ENCODE measurements at regions not wholly inside any gene's neighbourhood (a gene's known extent, or its start where the extent isn't known, plus 50 kb on each side); places are given as distances from the start of the nearest gene placed in this dataset.
A peak's percentile ranks its signal among the peaks of the same experiment; 100 is the strongest.

DNA sequence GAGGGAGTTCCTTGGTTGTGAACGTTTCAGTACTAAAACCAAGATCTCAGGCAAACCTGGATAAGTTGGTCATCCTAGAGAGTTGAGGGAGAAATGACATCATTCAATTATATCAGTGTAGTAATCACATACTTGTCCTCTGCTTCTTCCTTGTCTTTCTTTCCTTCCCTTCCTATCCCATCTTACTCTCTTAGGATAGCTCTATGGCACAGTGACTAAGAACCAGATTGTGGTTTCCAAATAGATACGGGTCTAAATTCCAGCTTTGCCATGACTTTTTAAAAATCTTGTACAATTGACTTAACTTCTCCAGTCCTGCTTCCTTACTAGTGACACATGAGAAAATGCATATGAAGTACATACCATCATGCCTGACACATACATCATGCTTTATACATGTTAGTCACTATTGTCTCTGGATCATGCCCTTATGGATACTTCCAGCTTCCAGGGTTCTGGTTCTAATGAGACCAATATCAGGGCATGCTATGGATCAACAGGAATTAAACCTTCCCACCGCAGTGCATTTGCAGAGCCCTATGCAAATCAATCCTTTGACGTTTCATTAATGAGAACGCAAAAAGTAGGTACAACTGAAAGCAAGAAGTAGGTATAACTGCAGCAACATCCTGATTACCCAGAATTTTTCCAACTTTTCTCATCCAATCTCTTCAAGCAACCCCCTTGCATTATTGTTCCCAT lies 168.0 kb upstream of the KLF7 start:
- Histone ChIP-seq H3K27ac (ENCODE audit: low read depth in 2 of 2, low read length in 1 of 2) (peak overlapping the region; percentile 66 to 99; a peak in 3 of 4 replicates), H2AFZ (ENCODE audit: low read depth) (no peak overlapping the region; the same call in 1 of the 2 replicates), H3K9me3 (no peaks in the 10 kb centered on the region), H3K4me3 (ENCODE audit: low read depth in 2 of 2, low read length in 1 of 2) (peak overlapping the region in 1 of 2 experiments; percentile 40; a peak in 2 of 4 replicates), H3F3A (replicated peaks; ENCODE audit: insufficient read depth) (peaks cover 42% of the 10 kb centered on the region), H3K4me2 (peak overlapping the region; percentile 76), H4K20me1 (ENCODE audit: insufficient read depth) (no peaks in the 10 kb centered on the region), H3K9ac (peak overlapping the region; percentile 91), H3K27me3 (ENCODE audit: insufficient read depth) (no peaks in the 10 kb centered on the region), H3K4me1 (ENCODE audit: control insufficient read depth in 1 of 2, insufficient read depth in 2 of 2, low read depth in 1 of 2, low read length in 1 of 2) (peaks cover 20 to 40% of the 10 kb centered on the region in 2 experiments; a peak in 3 of 4 replicates), H3K79me2 (ENCODE audit: insufficient read depth) (no peaks in the 10 kb centered on the region), H3K9me2 (no peaks in the 10 kb centered on the region), H3K36me3 (replicated peaks in 1 of 2; ENCODE audit: control insufficient read depth in 1 of 2, insufficient read depth in 2 of 2, low read length in 1 of 2) (no peaks in the 10 kb centered on the region)
- TF ChIP-seq, protein P1, sequence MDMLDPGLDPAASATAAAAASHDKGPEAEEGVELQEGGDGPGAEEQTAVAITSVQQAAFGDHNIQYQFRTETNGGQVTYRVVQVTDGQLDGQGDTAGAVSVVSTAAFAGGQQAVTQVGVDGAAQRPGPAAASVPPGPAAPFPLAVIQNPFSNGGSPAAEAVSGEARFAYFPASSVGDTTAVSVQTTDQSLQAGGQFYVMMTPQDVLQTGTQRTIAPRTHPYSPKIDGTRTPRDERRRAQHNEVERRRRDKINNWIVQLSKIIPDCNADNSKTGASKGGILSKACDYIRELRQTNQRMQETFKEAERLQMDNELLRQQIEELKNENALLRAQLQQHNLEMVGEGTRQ (IDR thresholded peaks at IDR 0.05; ENCODE audit: borderline replicate concordance, low read depth, low read length): no peak
- ChIA-PET CTCF (no interaction called here), POLR2A (no interaction called here)
- no peak for DNase-seq
- WGBS (ENCODE audit: low lambda C conversion rate): 79% methylated on average over 5 of the region's 5 CpGs

DNA sequence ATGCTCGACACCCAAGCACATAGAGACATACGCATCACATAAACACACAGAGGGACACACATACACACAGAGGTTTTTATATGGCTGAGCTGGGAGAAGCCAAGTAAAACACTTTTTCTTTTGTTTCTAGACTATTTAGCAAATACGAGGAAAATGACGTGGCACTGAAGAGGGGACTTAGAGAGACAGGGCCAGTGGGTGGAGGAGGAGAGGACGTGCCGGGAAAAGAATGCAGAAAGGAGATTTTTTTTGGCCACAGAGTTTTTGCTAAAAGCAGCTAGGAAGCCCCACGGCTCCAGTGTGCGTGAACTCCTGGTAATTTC lies 168.5 kb upstream of the KLF7 start:
- Histone ChIP-seq H3K4me2 (peak overlapping the region; percentile 76), H3K4me1 (ENCODE audit: control insufficient read depth in 1 of 2, insufficient read depth in 2 of 2, low read depth in 1 of 2, low read length in 1 of 2) (peaks cover 16 to 40% of the 10 kb centered on the region in 2 experiments; a peak in 3 of 4 replicates), H3K27me3 (ENCODE audit: insufficient read depth) (no peaks in the 10 kb centered on the region), H3K4me3 (ENCODE audit: low read depth in 2 of 2, low read length in 1 of 2) (peak overlapping the region; percentile 13 to 40; a peak in 3 of 4 replicates), H4K20me1 (ENCODE audit: insufficient read depth) (no peaks in the 10 kb centered on the region), H3K9me3 (no peaks in the 10 kb centered on the region), H3F3A (replicated peaks; ENCODE audit: insufficient read depth) (peaks cover 42% of the 10 kb centered on the region), H2AFZ (ENCODE audit: low read depth) (no peak overlapping the region; the same call in 1 of the 2 replicates), H3K79me2 (ENCODE audit: insufficient read depth) (no peaks in the 10 kb centered on the region), H3K27ac (ENCODE audit: low read depth in 2 of 2, low read length in 1 of 2) (peak overlapping the region; percentile 66 to 99), H3K36me3 (replicated peaks in 1 of 2; ENCODE audit: control insufficient read depth in 1 of 2, insufficient read depth in 2 of 2, low read length in 1 of 2) (no peaks in the 10 kb centered on the region), H3K9me2 (no peaks in the 10 kb centered on the region), H3K9ac (peak overlapping the region; percentile 91)
- 23% methylated on average over 8 of the region's 8 CpGs for WGBS (ENCODE audit: low lambda C conversion rate)
- no peak for DNase-seq
- ChIA-PET POLR2A (no interaction called here), CTCF (no interaction called here)
- TF ChIP-seq TEAD4 (IDR thresholded peaks at IDR 0.05; ENCODE audit: borderline replicate concordance, insufficient read depth) (no peak), FOXJ3 (CRISPR knock-in tag; IDR thresholded peaks at IDR 0.05) (no peak)
- TF ChIP-seq, protein P2, sequence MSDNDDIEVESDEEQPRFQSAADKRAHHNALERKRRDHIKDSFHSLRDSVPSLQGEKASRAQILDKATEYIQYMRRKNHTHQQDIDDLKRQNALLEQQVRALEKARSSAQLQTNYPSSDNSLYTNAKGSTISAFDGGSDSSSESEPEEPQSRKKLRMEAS (IDR thresholded peaks at IDR 0.05; ENCODE audit: low read depth): 0 out of 2 replicates have a peak, but pooled peaks have one; percentile 6

DNA sequence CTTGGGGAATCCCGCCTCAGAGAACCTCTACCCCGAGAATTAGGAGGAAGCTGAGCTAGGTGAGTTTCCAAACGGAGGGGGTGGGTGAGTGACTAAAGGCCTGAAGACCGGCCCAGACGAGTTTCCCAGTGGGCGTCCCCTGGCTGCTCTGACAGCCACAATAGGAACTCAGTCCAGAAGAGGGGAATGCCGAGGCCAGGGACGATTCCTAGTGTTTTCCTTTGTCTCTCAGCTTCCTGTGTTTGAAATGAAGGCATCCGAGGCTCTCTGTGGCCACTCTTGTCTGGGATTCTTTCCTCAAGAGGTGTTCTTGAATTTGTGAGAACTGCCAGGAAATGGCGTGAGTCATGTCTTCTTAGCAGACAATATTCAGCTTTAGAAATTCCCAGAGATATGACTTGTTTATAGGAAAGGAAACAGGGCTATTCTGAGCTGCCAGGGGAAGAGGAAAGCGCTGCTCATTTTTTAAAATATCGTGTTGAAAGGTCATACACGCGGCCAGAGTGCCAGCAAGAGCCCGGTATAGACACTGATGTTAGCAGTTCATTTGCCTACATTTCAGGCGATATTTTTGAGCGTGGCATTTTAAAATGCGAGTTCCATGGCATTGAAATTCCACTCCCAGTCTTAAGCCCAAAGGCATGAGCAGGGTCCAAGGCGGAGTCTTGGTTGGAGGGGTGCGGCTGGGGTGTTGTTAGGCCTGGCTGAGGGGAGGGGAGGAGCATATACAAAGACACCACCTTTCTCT lies 169.1 kb upstream of the KLF7 start:
- H2AFZ ChIP-seq (ENCODE audit: low read depth): peak overlapping the region; percentile 70; the same call in 1 of the 2 replicates
- H3K79me2 ChIP-seq (ENCODE audit: insufficient read depth): no peaks in the 10 kb centered on the region
- ChIA-PET POLR2A (interaction anchor here (0.6 kb wide), 1 partner anchor 168 kb away, joined by 3 read pairs; the partner anchor contains the start of gene KLF7), CTCF (no interaction called here)
- H3F3A ChIP-seq (replicated peaks; ENCODE audit: insufficient read depth): peaks cover 42% of the 10 kb centered on the region
- peak overlapping the region; percentile 76 for H3K4me2 ChIP-seq
- no peaks in the 10 kb centered on the region for H3K9me2 ChIP-seq
- H3K4me1 ChIP-seq (ENCODE audit: control insufficient read depth in 1 of 2, insufficient read depth in 2 of 2, low read depth in 1 of 2, low read length in 1 of 2): peaks cover 13 to 40% of the 10 kb centered on the region in 2 experiments; a peak in 3 of 4 replicates
- no peak for DNase-seq
- H3K9ac ChIP-seq: peak overlapping the region; percentile 91
- peak overlapping the region; percentile 13 to 40; a peak in 3 of 4 replicates for H3K4me3 ChIP-seq (ENCODE audit: low read depth in 2 of 2, low read length in 1 of 2)
- peak overlapping the region; percentile 66 to 99; a peak in 3 of 4 replicates for H3K27ac ChIP-seq (ENCODE audit: low read depth in 2 of 2, low read length in 1 of 2)
- no peaks in the 10 kb centered on the region for H4K20me1 ChIP-seq (ENCODE audit: insufficient read depth)
- 8% methylated on average over 19 of the region's 20 CpGs for WGBS (ENCODE audit: low lambda C conversion rate)
- no peaks in the 10 kb centered on the region for H3K9me3 ChIP-seq
- H3K27me3 ChIP-seq (ENCODE audit: insufficient read depth): no peaks in the 10 kb centered on the region
- no peaks in the 10 kb centered on the region for H3K36me3 ChIP-seq (replicated peaks in 1 of 2; ENCODE audit: control insufficient read depth in 1 of 2, insufficient read depth in 2 of 2, low read length in 1 of 2)
- TF ChIP-seq NRF1 (IDR thresholded peaks at IDR 0.05; ENCODE audit: low read depth, low read length) (no peak), FOSL2 (IDR thresholded peaks at IDR 0.05; ENCODE audit: borderline replicate concordance, low read depth) (peak; percentile 86; the same call in 1 of the 2 replicates), JUND (IDR thresholded peaks at IDR 0.05) (peak; percentile 78), FOXJ3 (CRISPR knock-in tag; IDR thresholded peaks at IDR 0.05) (no peak), TCF12 (IDR thresholded peaks at IDR 0.05) (peak; percentile 86), YY1 (IDR thresholded peaks at IDR 0.05; ENCODE audit: low read depth) (peak; percentile 30; the same call in 1 of the 2 replicates), NFIC (IDR thresholded peaks at IDR 0.05; ENCODE audit: borderline replicate concordance) (peak; percentile 81), RCOR1 (IDR thresholded peaks at IDR 0.05; ENCODE audit: low read length) (no peak), EP300 (IDR thresholded peaks at IDR 0.05; ENCODE audit: borderline replicate concordance in 1 of 2, low read depth in 1 of 2, low read length in 1 of 2) (no peak; a peak in 3 of 4 replicates), GATA2 (CRISPR knock-in tag; IDR thresholded peaks at IDR 0.05) (no peak), RFX5 (IDR thresholded peaks at IDR 0.05; ENCODE audit: low read length) (no peak), GABPA (IDR thresholded peaks at IDR 0.05; ENCODE audit: low read depth) (peak; percentile 28; the same call in 1 of the 2 replicates)
- TF ChIP-seq, protein P3, sequence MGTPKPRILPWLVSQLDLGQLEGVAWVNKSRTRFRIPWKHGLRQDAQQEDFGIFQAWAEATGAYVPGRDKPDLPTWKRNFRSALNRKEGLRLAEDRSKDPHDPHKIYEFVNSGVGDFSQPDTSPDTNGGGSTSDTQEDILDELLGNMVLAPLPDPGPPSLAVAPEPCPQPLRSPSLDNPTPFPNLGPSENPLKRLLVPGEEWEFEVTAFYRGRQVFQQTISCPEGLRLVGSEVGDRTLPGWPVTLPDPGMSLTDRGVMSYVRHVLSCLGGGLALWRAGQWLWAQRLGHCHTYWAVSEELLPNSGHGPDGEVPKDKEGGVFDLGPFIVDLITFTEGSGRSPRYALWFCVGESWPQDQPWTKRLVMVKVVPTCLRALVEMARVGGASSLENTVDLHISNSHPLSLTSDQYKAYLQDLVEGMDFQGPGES (IDR thresholded peaks at IDR 0.05; ENCODE audit: low read depth, low read length): no peak
